ENCODE measurements at regions not wholly inside any gene's neighbourhood (a gene's known extent, or its start where the extent isn't known, plus 50 kb on each side); places are given as distances from the start of the nearest gene placed in this dataset.

DNA sequence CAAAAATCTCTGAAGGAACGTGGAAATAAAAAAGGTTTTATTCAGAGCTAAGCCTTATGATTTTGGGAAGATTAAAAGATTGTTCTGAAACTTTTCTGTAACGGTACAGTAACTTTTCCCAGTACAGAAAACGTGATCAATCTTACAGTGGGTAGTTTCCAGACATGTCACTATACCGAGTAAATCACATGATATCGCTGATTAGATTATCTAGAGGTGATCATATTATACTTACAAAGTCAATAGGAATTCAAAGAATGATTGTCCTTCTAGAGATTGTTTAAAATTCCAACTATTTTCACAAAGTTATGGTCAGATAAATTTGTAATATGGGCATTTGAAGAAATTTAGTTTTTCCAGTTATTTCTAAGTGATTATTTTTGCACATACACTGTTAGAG lies 736.0 kb upstream of the GRM7 start:
- DNase-seq: no peak

- no peak for DNase-seq
Measured at GRCh38 chr3:6125520-6125919, 735.4 kb upstream of the GRM7 start.

GRCh38 chr3:6132684-6133432 lies 728.1 kb upstream of the GRM7 start:
- DNase-seq: no peak

- no peak for DNase-seq
Measured at GRCh38 chr3:6142707-6143106, 718.2 kb upstream of the GRM7 start.

- DNase-seq: no peak
Measured at GRCh38 chr3:6147883-6148282, 713.0 kb upstream of the GRM7 start.

DNA sequence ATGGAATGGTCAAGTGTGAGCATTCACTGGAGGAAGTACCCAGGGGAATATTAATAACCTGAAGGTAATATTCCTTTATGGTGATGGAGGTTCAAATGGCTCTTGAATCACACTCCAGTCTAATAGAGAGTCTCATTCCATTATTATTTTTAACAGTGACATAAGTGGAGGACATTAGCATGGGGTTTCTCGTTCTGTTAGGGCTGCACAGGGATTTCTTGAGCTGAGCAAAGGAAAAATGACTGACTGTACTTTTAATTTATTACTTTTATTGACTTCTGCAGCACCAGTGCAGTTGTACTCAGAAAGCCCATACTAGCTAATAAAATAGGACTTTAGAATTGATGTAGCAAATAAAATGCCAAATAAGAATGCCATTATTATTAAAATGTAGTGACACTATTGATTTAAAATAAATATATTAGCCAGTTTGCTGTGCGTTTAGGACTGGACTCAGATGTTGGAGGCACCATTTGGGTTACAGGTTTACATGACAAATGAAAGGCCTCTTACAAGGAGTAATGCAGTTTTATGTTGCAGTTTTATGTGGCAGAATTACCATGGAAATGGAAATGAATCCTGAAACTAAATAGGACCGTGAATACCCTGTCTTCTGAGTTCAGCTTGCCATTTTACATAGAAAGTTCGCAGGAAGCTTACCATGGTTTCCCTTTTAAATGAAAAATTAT lies 705.1 kb upstream of the GRM7 start:
- no peak for DNase-seq

- no peak for DNase-seq
Measured at GRCh38 chr3:6165951-6166350, 695.0 kb upstream of the GRM7 start.

- no peak for DNase-seq
Measured at GRCh38 chr3:6168256-6168655, 692.7 kb upstream of the GRM7 start.

- DNase-seq: no peak
Measured at GRCh38 chr3:6172871-6173642, 687.9 kb upstream of the GRM7 start.

- no peak for DNase-seq
Measured at GRCh38 chr3:6177417-6177816, 683.5 kb upstream of the GRM7 start.

GRCh38 chr3:6179761-6180160 lies 681.2 kb upstream of the GRM7 start:
- DNase-seq: no peak

GRCh38 chr3:6180171-6180570 lies 680.7 kb upstream of the GRM7 start:
- no peak for DNase-seq

- DNase-seq: no peak
Measured at GRCh38 chr3:6182476-6182875, 678.4 kb upstream of the GRM7 start.

GRCh38 chr3:6182909-6183308 lies 678.0 kb upstream of the GRM7 start:
- no peak for DNase-seq

DNA sequence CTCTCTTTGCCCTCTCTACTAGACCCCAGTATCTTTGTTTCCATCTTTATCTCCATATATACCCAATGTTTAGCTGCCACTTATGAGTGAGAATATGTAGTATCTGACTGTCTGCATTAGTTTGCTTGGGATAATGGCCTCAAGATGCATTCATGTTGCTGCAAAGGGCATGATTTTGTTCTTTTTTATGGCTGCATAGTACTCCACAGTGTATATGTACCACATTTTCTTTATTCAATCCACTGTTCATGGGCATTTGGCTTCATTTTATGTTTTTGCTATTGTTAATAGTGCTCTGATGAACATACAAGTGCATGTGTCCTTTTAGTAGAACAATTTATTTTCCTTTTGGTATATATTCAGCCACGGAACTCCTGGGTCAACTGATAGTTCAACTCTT lies 671.5 kb upstream of the GRM7 start:
- DNase-seq: no peak

GRCh38 chr3:6204891-6205290 lies 656.0 kb upstream of the GRM7 start:
- DNase-seq: no peak

- DNase-seq: no peak
Measured at GRCh38 chr3:6216135-6217026, 644.5 kb upstream of the GRM7 start.

GRCh38 chr3:6220447-6220846 lies 640.5 kb upstream of the GRM7 start:
- DNase-seq: no peak

- DNase-seq: no peak
Measured at GRCh38 chr3:6222069-6222468, 638.8 kb upstream of the GRM7 start.

GRCh38 chr3:6223572-6223971 lies 637.3 kb upstream of the GRM7 start:
- DNase-seq: no peak

- DNase-seq: no peak
Measured at GRCh38 chr3:6228958-6229683, 631.8 kb upstream of the GRM7 start.

DNA sequence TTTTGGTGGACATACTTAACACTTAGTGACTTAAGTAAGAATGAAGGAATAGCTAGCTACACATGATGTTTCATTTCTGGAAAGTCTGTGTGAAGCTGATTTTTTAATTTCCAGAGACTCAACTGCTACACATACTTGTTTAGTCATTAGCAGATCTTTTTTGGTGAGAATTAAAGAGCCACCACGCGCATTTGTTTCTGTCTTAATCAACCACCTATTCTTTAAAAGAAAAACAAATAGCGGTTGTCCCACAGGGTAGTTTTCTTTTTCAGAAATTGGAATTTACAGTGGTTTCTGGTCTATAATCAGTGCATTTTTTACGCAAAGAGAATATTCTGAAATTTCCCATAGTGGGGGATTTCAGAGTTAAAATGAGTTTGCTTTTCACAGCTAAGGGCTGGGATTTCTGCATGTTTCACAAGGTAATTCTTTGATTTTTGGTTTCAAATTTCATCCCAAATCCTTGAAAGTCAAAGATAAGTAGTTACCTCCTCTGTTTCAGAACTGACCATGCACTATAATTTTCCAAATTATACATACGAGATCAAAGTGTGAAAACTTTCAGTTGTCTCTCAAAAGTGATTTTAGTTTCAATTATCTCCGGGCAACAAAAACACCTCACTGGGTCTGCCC lies 631.0 kb upstream of the GRM7 start:
- DNase-seq: no peak
